ENCODE measurements at regions not wholly inside any gene's neighbourhood (a gene's known extent, or its start where the extent isn't known, plus 50 kb on each side); places are given as distances from the start of the nearest gene placed in this dataset.

GRCh38 chr4:18669390-18669789 is 647.8 kb upstream of the LCORL start:
- TF ChIP-seq POLR2A (IDR thresholded peaks at IDR 0.05; ENCODE audit: low read length) (no peak), GATA1 (IDR thresholded peaks at IDR 0.05; ENCODE audit: low read depth, low read length) (no peak)

All from erythroblast (primary cell).